IMR-90 (cell line): ENCODE measurements at regions not wholly inside any gene's neighbourhood (a gene's known extent, or its start where the extent isn't known, plus 50 kb on each side); places are given as distances from the start of the nearest gene placed in this dataset.

Experiments used
- ATAC-seq: fragments of 200-7000 bp; cut with Tn5 transposase; 2 replicates; pipeline ENCODE4 v1.9.1; 2020; ENCODE audit warnings: low read depth, mild to moderate bottlenecking, moderate library complexity
- BruUV-seq: library from RNA; stranded (reverse); fragments of 400-500 nt; replicated peaks from 2 replicates; lab custom pipeline; 2021; lab: Mats Ljungman, UMichigan
- CTCF ChIA-PET: fragments of 300-600 bp; formaldehyde crosslinking; extraction: SDS; loops from one replicate; lab custom pipeline; 2021; ENCODE audit warnings: antibody characterized with exemption; lab: Yijun Ruan, JAX
- POLR2A ChIA-PET: fragments of 300-600 bp; sonication (Branson Sonifier 250); formaldehyde crosslinking; loops from one replicate; lab custom pipeline; 2022; ENCODE audit warnings: antibody characterized with exemption; ENCODE audit not compliant: unreplicated experiment; lab: Charles Lee
- DNase-seq: peaks from one replicate; pipeline ENCODE4 v3.0.0; 2013
- H2AFZ ChIP-seq: replicated peaks from 2 replicates; pipeline ENCODE3; 2013; ENCODE audit warnings: low read length, mild to moderate bottlenecking; ENCODE audit not compliant: poor library complexity
- H2AK5ac ChIP-seq: 2 replicates; pipeline ENCODE4 v1.6.1; 2013; ENCODE audit warnings: low read depth, low read length, inconsistent platforms
- H2AK9ac ChIP-seq: replicated peaks from 2 replicates; pipeline ENCODE3; 2013; ENCODE audit warnings: mild to moderate bottlenecking, low read depth, low read length, moderate library complexity; ENCODE audit not compliant: poor library complexity
- H2BK120ac ChIP-seq: 2 replicates; pipeline ENCODE4 v1.6.1; 2013; ENCODE audit warnings: low read depth, low read length, inconsistent platforms
- H2BK15ac ChIP-seq: 3 replicates; pipeline ENCODE4 v1.6.1; 2013; ENCODE audit warnings: low read depth, low read length, inconsistent platforms
- H2BK20ac ChIP-seq: 2 replicates; pipeline ENCODE4 v1.6.1; 2013; ENCODE audit warnings: low read depth, mild to moderate bottlenecking, inconsistent platforms, low read length, moderate library complexity
- H2BK5ac ChIP-seq: 2 replicates; pipeline ENCODE4 v1.6.1; 2013; ENCODE audit warnings: mild to moderate bottlenecking, low read depth, low read length, inconsistent platforms; ENCODE audit not compliant: poor library complexity, severe bottlenecking
- H3K14ac ChIP-seq: replicated peaks from 2 replicates; pipeline ENCODE4 v1.6.1; 2013; ENCODE audit warnings: low read depth, low read length, inconsistent platforms
- H3K18ac ChIP-seq: 2 replicates; pipeline ENCODE4 v1.6.1; 2013; ENCODE audit warnings: low read depth, low read length, control low read depth
- H3K23ac ChIP-seq: 2 replicates; pipeline ENCODE4 v1.6.1; 2013; ENCODE audit warnings: low read depth, low read length, inconsistent platforms
- H3K27ac ChIP-seq: 2 replicates; pipeline ENCODE4 v1.5.1; 2013; ENCODE audit warnings: mild to moderate bottlenecking, control low read depth, low read length; ENCODE audit not compliant: insufficient read depth
- H3K27me3 ChIP-seq: 2 replicates; pipeline ENCODE4 v1.6.1; 2013; ENCODE audit warnings: low read length; ENCODE audit not compliant: control insufficient read depth, insufficient read depth
- H3K36me3 ChIP-seq: 2 replicates; pipeline ENCODE4 v1.6.1; 2013; ENCODE audit warnings: low read length, mixed read lengths; ENCODE audit not compliant: control insufficient read depth, insufficient read depth
- H3K4ac ChIP-seq: 2 replicates; pipeline ENCODE4 v1.6.1; 2013; ENCODE audit warnings: low read depth, low read length, inconsistent platforms
- H3K4me1 ChIP-seq: 2 replicates; pipeline ENCODE4 v1.6.1; 2013; ENCODE audit warnings: low read length, mixed read lengths; ENCODE audit not compliant: control insufficient read depth, insufficient read depth
- H3K4me2 ChIP-seq: 2 replicates; pipeline ENCODE4 v1.6.1; 2013; ENCODE audit warnings: low read depth, mild to moderate bottlenecking, control low read depth, low read length, moderate library complexity
- H3K4me3 ChIP-seq: 2 replicates; pipeline ENCODE4 v1.5.1; 2013; ENCODE audit warnings: low read depth, mild to moderate bottlenecking, control low read depth, low read length, moderate library complexity; ENCODE audit not compliant: insufficient read depth
- H3K56ac ChIP-seq: 2 replicates; pipeline ENCODE4 v1.6.1; 2013; ENCODE audit warnings: low read length, inconsistent platforms; ENCODE audit not compliant: insufficient read depth; ENCODE audit errors: extremely low read depth
- H3K79me1 ChIP-seq, 2 experiments: 2 replicates each; pipeline ENCODE4 v1.6.1; 2013; ENCODE audit warnings: low read length in 2 of 2, inconsistent platforms in 1 of 2, low read depth in 1 of 2
- H3K9ac ChIP-seq: 2 replicates; pipeline ENCODE4 v1.6.1; 2013; ENCODE audit warnings: low read depth, low read length, control low read depth
- H3K9me1 ChIP-seq: 2 replicates; pipeline ENCODE4 v1.6.1; 2013; ENCODE audit warnings: low read length, inconsistent platforms; ENCODE audit not compliant: insufficient read depth
- H3K9me3 ChIP-seq: 2 replicates; pipeline ENCODE4 v1.6.1; 2013; ENCODE audit warnings: low read length; ENCODE audit not compliant: control insufficient read depth, insufficient read depth
- H4K20me1 ChIP-seq: 2 replicates; pipeline ENCODE4 v1.6.1; 2013; ENCODE audit warnings: low read length, inconsistent platforms; ENCODE audit not compliant: insufficient read depth
- H4K5ac ChIP-seq: 2 replicates; pipeline ENCODE4 v1.6.1; 2013; ENCODE audit warnings: mild to moderate bottlenecking, low read depth, low read length, control low read depth
- H4K8ac ChIP-seq, 2 experiments: 2 replicates each; pipeline ENCODE4 v1.6.1; 2013; ENCODE audit warnings: low read depth in 2 of 2, low read length in 2 of 2, control low read depth in 1 of 2, inconsistent platforms in 1 of 2
- H4K91ac ChIP-seq: 2 replicates; pipeline ENCODE4 v1.6.1; 2013; ENCODE audit warnings: low read depth, low read length, inconsistent platforms; ENCODE audit not compliant: insufficient read depth
- BHLHE40 ChIP-seq: fragments of 150-350 bp; IDR thresholded peaks from 2 replicates; pipeline ENCODE4 v1.6.1; 2016; ENCODE audit warnings: mild to moderate bottlenecking, low read depth, low read length
- CHD1 ChIP-seq: IDR thresholded peaks from 2 replicates; pipeline ENCODE4 v1.6.1; 2012; ENCODE audit warnings: low read depth, low read length, improper control_type of control experiment
- MAFK ChIP-seq: IDR thresholded peaks from 2 replicates; pipeline ENCODE4 v1.6.1; 2012; ENCODE audit warnings: low read depth, low read length, improper control_type of control experiment
- NFE2L2 ChIP-seq: fragments of 150-350 bp; IDR thresholded peaks from 2 replicates; pipeline ENCODE4 v1.6.1; 2016; ENCODE audit warnings: low read depth, mild to moderate bottlenecking, low read length
- POLR2A ChIP-seq: IDR thresholded peaks from 2 replicates; pipeline ENCODE4 v1.6.1; 2012; ENCODE audit warnings: mild to moderate bottlenecking, low read depth, low read length
- RAD21 ChIP-seq: IDR thresholded peaks from 2 replicates; pipeline ENCODE4 v1.6.1; 2012; ENCODE audit warnings: low read length, improper control_type of control experiment
- SMC3 ChIP-seq: fragments of 150-350 bp; IDR thresholded peaks from 2 replicates; pipeline ENCODE4 v1.6.1; 2016; ENCODE audit warnings: low read depth, mild to moderate bottlenecking, antibody characterized with exemption, low read length, moderate library complexity
- WGBS, 2 experiments: methylation state at CpG; one replicate each; pipeline versions ENCODE4 v1.1.5 to v1.1.7; 2013; ENCODE audit warnings: missing lambda C conversion rate in 2 of 2; ENCODE audit not compliant: insufficient read length in 1 of 2; ENCODE audit errors: extremely low coverage in 2 of 2; 5-methylcytosine and 5-hydroxymethylcytosine counted together
- dilution Hi-C: fragments of 300-500 bp; cut with HindIII; formaldehyde crosslinking; loops from one replicate; pipeline ENCODE4 v1.14.3; 2018; ENCODE audit warnings: low sequenced_read_pairs; ENCODE audit not compliant: unreplicated experiment
- in situ Hi-C: fragments of 300-500 bp; cut with MboI; formaldehyde crosslinking; loops from 3 replicates; pipeline ENCODE4 v1.14.3; 2019; ENCODE audit warnings: low sequenced_read_pairs, inconsistent platforms, mixed read lengths
- intact Hi-C: fragments of 100-400 bp; cut with micrococcal nuclease; formaldehyde crosslinking; loops from 2 replicates; pipeline ENCODE4 v1.10.0; 2022
- TF ChIP-seq, protein P1 (sequence below): fragments of 150-350 bp; IDR thresholded peaks from 2 replicates; pipeline ENCODE4 v1.6.1; 2016; ENCODE audit warnings: low read depth, mild to moderate bottlenecking, low read length, moderate library complexity, borderline replicate concordance

DNA sequence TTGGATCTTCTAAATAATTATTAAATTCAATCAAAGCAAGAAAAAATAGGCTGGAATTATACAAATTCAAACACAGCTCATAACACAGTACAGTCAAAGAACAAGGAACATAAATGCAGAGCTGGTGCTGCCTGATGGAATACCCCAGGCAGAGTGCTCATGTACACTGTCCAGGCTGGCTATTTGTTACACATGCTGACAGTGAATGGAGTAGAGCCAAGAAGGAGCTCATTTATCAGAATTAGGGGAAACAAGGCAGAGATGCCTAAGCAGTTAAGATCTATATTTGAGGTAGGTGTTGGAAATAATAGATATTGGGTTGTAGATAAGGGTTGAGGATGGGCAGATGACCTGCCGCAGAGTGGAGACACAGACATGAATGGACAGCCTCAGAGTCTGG is 788.2 kb upstream of the ARPP21 start:
- H4K91ac ChIP-seq, result no peak overlapping the region
- no peak overlapping the region for H3K4ac ChIP-seq
- H2BK5ac ChIP-seq, result no peak overlapping the region
- intact Hi-C loops, result no loop called here
- H3K14ac ChIP-seq, result no peak overlapping the region
- H3K23ac ChIP-seq, result no peak overlapping the region
- H2AK9ac ChIP-seq, result no peak overlapping the region
- H3K36me3 ChIP-seq, result no peaks in the 10 kb centered on the region
- ATAC-seq (no peak), DNase-seq (no peak)
- ChIA-PET CTCF (no interaction called here), POLR2A (no interaction called here)
- dilution Hi-C loops, result no loop called here
- H2BK15ac ChIP-seq, result no peak overlapping the region
- H3K9me3 ChIP-seq, result peaks cover 15% of the 10 kb centered on the region
- no peaks in the 10 kb centered on the region for H3K27me3 ChIP-seq
- TF ChIP-seq, protein P1, sequence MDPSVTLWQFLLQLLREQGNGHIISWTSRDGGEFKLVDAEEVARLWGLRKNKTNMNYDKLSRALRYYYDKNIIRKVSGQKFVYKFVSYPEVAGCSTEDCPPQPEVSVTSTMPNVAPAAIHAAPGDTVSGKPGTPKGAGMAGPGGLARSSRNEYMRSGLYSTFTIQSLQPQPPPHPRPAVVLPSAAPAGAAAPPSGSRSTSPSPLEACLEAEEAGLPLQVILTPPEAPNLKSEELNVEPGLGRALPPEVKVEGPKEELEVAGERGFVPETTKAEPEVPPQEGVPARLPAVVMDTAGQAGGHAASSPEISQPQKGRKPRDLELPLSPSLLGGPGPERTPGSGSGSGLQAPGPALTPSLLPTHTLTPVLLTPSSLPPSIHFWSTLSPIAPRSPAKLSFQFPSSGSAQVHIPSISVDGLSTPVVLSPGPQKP, result no peak
- TF ChIP-seq NFE2L2, result no peak
- TF ChIP-seq RAD21, result no peak
- no peak for TF ChIP-seq SMC3
- no peak for TF ChIP-seq MAFK
- no peak for TF ChIP-seq CHD1
- no peak for TF ChIP-seq POLR2A
- TF ChIP-seq BHLHE40, result no peak
- H3K4me2 ChIP-seq, result no peak overlapping the region
- no peak overlapping the region for H4K5ac ChIP-seq
- H3K4me3 ChIP-seq, result no peak overlapping the region
- BruUV-seq, result no TSS peak
- no peaks in the 10 kb centered on the region for H3K79me1 ChIP-seq
- H3K56ac ChIP-seq, result no peak overlapping the region
- 17% methylated on average over 1 of the region's 1 CpG; no CpG with 5 or more reads in 1 of the 2 experiments for WGBS, 2 experiments
- no peak overlapping the region for H2AFZ ChIP-seq
- H2AK5ac ChIP-seq, result no peak overlapping the region
- no peaks in the 10 kb centered on the region for H3K9me1 ChIP-seq
- no peak overlapping the region for H3K9ac ChIP-seq
- H4K20me1 ChIP-seq, result no peaks in the 10 kb centered on the region
- no peak overlapping the region for H3K27ac ChIP-seq
- H4K8ac ChIP-seq, result no peak overlapping the region
- H3K18ac ChIP-seq, result no peak overlapping the region
- H2BK20ac ChIP-seq, result no peak overlapping the region
- in situ Hi-C loops, result no loop called here
- no peak overlapping the region for H2BK120ac ChIP-seq
- H3K4me1 ChIP-seq, result no peaks in the 10 kb centered on the region
